ENCODE measurements at regions not wholly inside any gene's neighbourhood (a gene's known extent, or its start where the extent isn't known, plus 50 kb on each side); places are given as distances from the start of the nearest gene placed in this dataset.

DNA sequence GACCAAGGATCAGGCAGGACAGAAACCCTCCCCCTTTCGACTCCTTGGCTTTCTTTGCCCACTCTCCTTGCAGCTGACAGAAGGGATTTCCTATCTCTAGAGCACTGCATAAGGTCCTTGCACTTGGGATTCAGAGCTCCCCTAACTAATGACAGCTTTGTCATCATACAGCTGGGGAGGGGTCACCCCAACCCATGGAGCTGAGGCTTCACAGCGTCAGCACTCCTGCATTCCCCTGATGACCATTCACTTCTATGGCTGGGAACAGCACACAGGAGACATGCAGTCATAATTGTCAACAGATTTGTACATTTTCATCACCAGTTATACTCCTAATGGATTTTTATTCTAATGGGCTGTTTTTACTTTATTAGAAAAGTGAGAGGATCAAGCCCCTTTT, 161.7 kb upstream of the C1orf87 start:
- Mint-ChIP-seq H3K27me3 (ENCODE audit: low read depth) (no peaks in the 10 kb centered on the region), H3K27ac (ENCODE audit: unreplicated experiment) (no peak overlapping the region), H3K4me3 (no peak overlapping the region), H3K36me3 (ENCODE audit: low read depth) (no peaks in the 10 kb centered on the region), H3K4me1 (no peaks in the 10 kb centered on the region), H3K9me3 (peaks cover 2% of the 10 kb centered on the region)
- DNase-seq (ENCODE audit: low read depth, low spot score) = no peak
- TF ChIP-seq CTCF (conservative IDR thresholded peaks at IDR 0.05) = no peak

DNA sequence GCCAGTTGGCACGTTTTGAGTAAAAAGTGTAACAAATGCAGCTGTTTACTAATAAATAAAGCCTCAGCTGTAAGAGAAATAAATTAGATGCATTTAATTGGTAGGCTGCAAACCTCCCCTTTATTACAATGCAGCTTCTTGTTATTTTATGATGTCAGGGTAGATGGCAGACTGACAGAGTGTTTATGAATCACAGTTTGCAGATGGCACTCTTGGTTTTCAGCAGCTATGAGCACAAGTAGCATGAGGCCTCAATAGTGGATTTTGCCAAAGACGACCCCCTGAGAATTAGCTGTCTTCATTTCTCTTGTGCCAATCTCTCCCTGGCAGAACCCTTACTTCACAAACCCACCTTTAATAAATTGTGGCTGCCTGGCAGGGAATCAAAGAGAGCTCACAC, 161.2 kb upstream of the C1orf87 start:
- Mint-ChIP-seq H3K27ac (ENCODE audit: unreplicated experiment) (no peak overlapping the region), H3K36me3 (ENCODE audit: low read depth) (no peaks in the 10 kb centered on the region), H3K27me3 (ENCODE audit: low read depth) (no peaks in the 10 kb centered on the region), H3K4me3 (no peak overlapping the region), H3K4me1 (no peaks in the 10 kb centered on the region), H3K9me3 (peaks cover 2% of the 10 kb centered on the region)
- TF ChIP-seq CTCF (conservative IDR thresholded peaks at IDR 0.05) = no peak
- DNase-seq (ENCODE audit: low read depth, low spot score) = no peak

GRCh38 chr1:60229821-60230220, 156.3 kb upstream of the C1orf87 start:
- H3K27ac Mint-ChIP-seq (ENCODE audit: unreplicated experiment) = no peak overlapping the region
- no peaks in the 10 kb centered on the region for H3K27me3 Mint-ChIP-seq (ENCODE audit: low read depth)

GRCh38 chr1:60228041-60228491, 154.5 kb upstream of the C1orf87 start:
- Mint-ChIP-seq H3K4me3 (no peak overlapping the region), H3K36me3 (ENCODE audit: low read depth) (no peaks in the 10 kb centered on the region), H3K4me1 (no peaks in the 10 kb centered on the region), H3K27me3 (ENCODE audit: low read depth) (no peaks in the 10 kb centered on the region), H3K9me3 (peaks cover 3% of the 10 kb centered on the region), H3K27ac (ENCODE audit: unreplicated experiment) (no peak overlapping the region)
- DNase-seq (ENCODE audit: low read depth, low spot score) = no peak
- TF ChIP-seq CTCF (conservative IDR thresholded peaks at IDR 0.05) = no peak

More at GRCh38 chr1:60229821-60230220, 156.3 kb upstream of the C1orf87 start:
- TF ChIP-seq CTCF (conservative IDR thresholded peaks at IDR 0.05) = no peak
- Mint-ChIP-seq H3K9me3 (peaks cover 3% of the 10 kb centered on the region), H3K36me3 (ENCODE audit: low read depth) (no peaks in the 10 kb centered on the region), H3K4me1 (no peaks in the 10 kb centered on the region), H3K4me3 (no peak overlapping the region)
- no peak for DNase-seq (ENCODE audit: low read depth, low spot score)

- H3K9me3 Mint-ChIP-seq = peaks cover 3% of the 10 kb centered on the region
- no peak for TF ChIP-seq CTCF (conservative IDR thresholded peaks at IDR 0.05)
- no peak overlapping the region for H3K4me3 Mint-ChIP-seq
- H3K4me1 Mint-ChIP-seq = no peaks in the 10 kb centered on the region
- H3K27me3 Mint-ChIP-seq (ENCODE audit: low read depth) = no peaks in the 10 kb centered on the region
- no peaks in the 10 kb centered on the region for H3K36me3 Mint-ChIP-seq (ENCODE audit: low read depth)
- H3K27ac Mint-ChIP-seq (ENCODE audit: unreplicated experiment) = no peak overlapping the region
- DNase-seq (ENCODE audit: low read depth, low spot score) = no peak
Measured at GRCh38 chr1:60227601-60228000, 154.0 kb upstream of the C1orf87 start.

DNA sequence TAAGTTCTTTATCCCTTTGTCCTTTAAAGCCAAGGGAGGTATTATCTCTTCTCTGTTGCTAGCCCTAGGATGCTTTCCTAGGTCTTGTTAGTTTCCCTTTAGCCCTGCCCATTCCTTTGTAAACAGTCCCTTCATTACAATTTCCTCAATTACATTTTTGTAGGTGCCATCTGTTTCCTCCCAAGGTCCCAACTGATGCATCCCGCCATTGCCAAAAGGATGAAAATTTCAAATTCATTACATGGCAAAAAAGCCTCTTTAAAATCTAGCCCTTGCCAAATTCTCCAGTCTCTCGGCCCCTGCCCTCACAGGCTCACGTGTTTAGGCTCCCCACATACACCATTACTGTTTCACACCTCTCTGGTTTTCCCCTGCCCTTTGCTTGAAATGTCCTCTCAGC, 151.9 kb upstream of the C1orf87 start:
- peaks cover 3% of the 10 kb centered on the region for H3K9me3 Mint-ChIP-seq
- H3K4me3 Mint-ChIP-seq = no peak overlapping the region
- H3K36me3 Mint-ChIP-seq (ENCODE audit: low read depth) = no peaks in the 10 kb centered on the region
- TF ChIP-seq CTCF (conservative IDR thresholded peaks at IDR 0.05) = no peak
- no peaks in the 10 kb centered on the region for H3K27me3 Mint-ChIP-seq (ENCODE audit: low read depth)
- no peaks in the 10 kb centered on the region for H3K4me1 Mint-ChIP-seq
- no peak for DNase-seq (ENCODE audit: low read depth, low spot score)
- H3K27ac Mint-ChIP-seq (ENCODE audit: unreplicated experiment) = no peak overlapping the region
